Upper lobe of right lung (tissue), 1 donor: ENCODE measurements at regions not wholly inside any gene's neighbourhood (a gene's known extent, or its start where the extent isn't known, plus 50 kb on each side); places are given as distances from the start of the nearest gene placed in this dataset.
"Not testable (repeated sequence)": the region's sequence is repeated elsewhere in the genome, so short reads cannot be mapped to it uniquely, and the experiment has no call there.

Experiments
- ATAC-seq: fragments of 200-7000 bp; cut with Tn5 transposase; one replicate; pipeline ENCODE4 v1.9.1; 2020; ENCODE audit warnings: mild to moderate bottlenecking, moderate library complexity
- DNase-seq: peaks from one replicate; pipeline ENCODE4 v3.0.0-alpha.2; 2020
- H3K27ac ChIP-seq: fragments of 200-600 bp; one replicate; pipeline ENCODE4 v1.8.0; 2022
- H3K27me3 ChIP-seq: fragments of 200-600 bp; one replicate; pipeline ENCODE4 v1.8.0; 2022; ENCODE audit warnings: mild to moderate bottlenecking
- H3K36me3 ChIP-seq: fragments of 200-600 bp; one replicate; pipeline ENCODE4 v1.8.0; 2022
- H3K4me1 ChIP-seq: fragments of 200-600 bp; one replicate; pipeline ENCODE4 v1.8.0; 2022
- H3K4me3 ChIP-seq: fragments of 200-600 bp; one replicate; pipeline ENCODE4 v1.8.0; 2022; ENCODE audit warnings: mild to moderate bottlenecking
- H3K9me3 ChIP-seq: fragments of 200-600 bp; one replicate; pipeline ENCODE4 v1.8.0; 2022
- CTCF ChIP-seq: fragments of 200-600 bp; IDR thresholded peaks from one replicate; pipeline ENCODE4 v1.8.0; 2022; ENCODE audit warnings: antibody characterized with exemption
- intact Hi-C: fragments of 100-400 bp; cut with DNase I; formaldehyde crosslinking; loops from one replicate; pipeline ENCODE4 v1.11.0; 2022
- donor health status: DM: no; HTN: yes; CAD: no; lungs with severe emphysema.

- no peak for TF ChIP-seq CTCF
- intact Hi-C loops, result no loop called here
- Histone ChIP-seq H3K27ac (no peak overlapping the region), H3K36me3 (no peaks in the 10 kb centered on the region), H3K4me1 (no peaks in the 10 kb centered on the region), H3K9me3 (no peaks in the 10 kb centered on the region), H3K27me3 (no peaks in the 10 kb centered on the region), H3K4me3 (no peak overlapping the region)
- no peak for ATAC-seq
- no peak for DNase-seq
These were observed 401.5 kb upstream of the ADGRB3 start for GRCh38 chr6:68233623-68234022.

GRCh38 chr6:68229566-68229965 lies 405.5 kb upstream of the ADGRB3 start:
- no peak overlapping the region for H3K27ac ChIP-seq
- H3K36me3 ChIP-seq, result no peaks in the 10 kb centered on the region
- no peak for TF ChIP-seq CTCF
- H3K9me3 ChIP-seq, result no peaks in the 10 kb centered on the region
- no peaks in the 10 kb centered on the region for H3K4me1 ChIP-seq
- H3K4me3 ChIP-seq, result no peak overlapping the region
- no peak for DNase-seq
- intact Hi-C loops, result no loop called here
- ATAC-seq, result no peak
- H3K27me3 ChIP-seq, result no peaks in the 10 kb centered on the region

GRCh38 chr6:68226460-68226859 lies 408.6 kb upstream of the ADGRB3 start:
- no peaks in the 10 kb centered on the region for H3K9me3 ChIP-seq
- no peak overlapping the region for H3K27ac ChIP-seq
- H3K27me3 ChIP-seq, result no peaks in the 10 kb centered on the region
- no peaks in the 10 kb centered on the region for H3K36me3 ChIP-seq
- ATAC-seq, result no peak
- intact Hi-C loops, result no loop called here
- no peak overlapping the region for H3K4me3 ChIP-seq
- TF ChIP-seq CTCF, result peak; percentile 40
- no peaks in the 10 kb centered on the region for H3K4me1 ChIP-seq
- DNase-seq, result no peak

- no peak for TF ChIP-seq CTCF
- Histone ChIP-seq H3K4me1 (no peaks in the 10 kb centered on the region), H3K4me3 (no peak overlapping the region), H3K9me3 (no peaks in the 10 kb centered on the region), H3K36me3 (no peaks in the 10 kb centered on the region), H3K27ac (no peak overlapping the region), H3K27me3 (no peaks in the 10 kb centered on the region)
- ATAC-seq, result no peak
- no peak for DNase-seq
- intact Hi-C loops, result no loop called here
These were observed 409.4 kb upstream of the ADGRB3 start for GRCh38 chr6:68225729-68226128.

GRCh38 chr6:68211242-68211795 lies 423.8 kb upstream of the ADGRB3 start:
- H3K4me3 ChIP-seq, result no peak overlapping the region
- DNase-seq (no peak), ATAC-seq (peak; percentile 58)
- no peak overlapping the region for H3K27ac ChIP-seq
- no peaks in the 10 kb centered on the region for H3K27me3 ChIP-seq
- intact Hi-C loops, result no loop called here
- H3K9me3 ChIP-seq, result no peaks in the 10 kb centered on the region
- H3K36me3 ChIP-seq, result no peaks in the 10 kb centered on the region
- H3K4me1 ChIP-seq, result no peaks in the 10 kb centered on the region
- no peak for TF ChIP-seq CTCF

GRCh38 chr6:68207612-68208011 lies 427.5 kb upstream of the ADGRB3 start:
- H3K27me3 ChIP-seq, H3K4me3 ChIP-seq, H3K27ac ChIP-seq, H3K36me3 ChIP-seq, H3K4me1 ChIP-seq, intact Hi-C loops, H3K9me3 ChIP-seq, ATAC-seq, DNase-seq: not testable (repeated sequence)
